Astrocyte (in vitro differentiated cells and primary cell): ENCODE measurements at regions not wholly inside any gene's neighbourhood (a gene's known extent, or its start where the extent isn't known, plus 50 kb on each side); places are given as distances from the start of the nearest gene placed in this dataset.

Source experiments
- DNase-seq: peaks from one replicate; pipeline ENCODE4 v3.0.0-alpha.2; 2010; ENCODE audit warnings: low read depth
- FAIRE-seq: peaks from 2 replicates; lab custom pipeline; 2011; peaks lifted over from hg19 to GRCh38; lab: Jason Lieb, UNC
- H2AFZ ChIP-seq: 2 replicates; pipeline ENCODE4 v1.6.0; 2012; ENCODE audit warnings: low read depth, low read length, inconsistent platforms
- H3K27ac ChIP-seq: 2 replicates; pipeline ENCODE4 v1.5.1; 2011; ENCODE audit warnings: low read depth, low read length, inconsistent platforms
- H3K27me3 ChIP-seq: 2 replicates; pipeline ENCODE4 v1.6.0; 2011; ENCODE audit warnings: low read length, inconsistent platforms; ENCODE audit not compliant: insufficient read depth
- H3K36me3 ChIP-seq: 2 replicates; pipeline ENCODE4 v1.5.1; 2011; ENCODE audit warnings: low read length, inconsistent platforms; ENCODE audit not compliant: insufficient read depth
- H3K4me1 ChIP-seq: 2 replicates; pipeline ENCODE4 v1.5.1; 2011; ENCODE audit warnings: low read length, inconsistent platforms; ENCODE audit not compliant: insufficient read depth
- H3K4me2 ChIP-seq: 2 replicates; pipeline ENCODE4 v1.6.0; 2012; ENCODE audit warnings: low read length, inconsistent platforms
- H3K4me3 ChIP-seq: 2 replicates; pipeline ENCODE4 v1.5.1; 2011; ENCODE audit warnings: low read depth, mild to moderate bottlenecking, low read length, inconsistent platforms; ENCODE audit not compliant: insufficient read depth
- H3K79me2 ChIP-seq: 2 replicates; pipeline ENCODE4 v1.6.0; 2012; ENCODE audit warnings: mild to moderate bottlenecking, low read length, inconsistent platforms; ENCODE audit not compliant: insufficient read depth
- H3K9ac ChIP-seq: 2 replicates; pipeline ENCODE4 v1.6.0; 2012; ENCODE audit warnings: mild to moderate bottlenecking, low read length, inconsistent platforms
- H3K9me3 ChIP-seq: 2 replicates; pipeline ENCODE4 v1.5.1; 2012; ENCODE audit warnings: low read depth, mild to moderate bottlenecking, low read length, inconsistent platforms; ENCODE audit not compliant: insufficient read depth
- H4K20me1 ChIP-seq: 2 replicates; pipeline ENCODE4 v1.6.0; 2012; ENCODE audit warnings: low read length, inconsistent platforms; ENCODE audit not compliant: insufficient read depth
- H3K27ac Mint-ChIP-seq: one replicate; pipeline ENCODE4 v1.8.0; 2021; ENCODE audit warnings: mild to moderate bottlenecking, mixed read lengths; ENCODE audit not compliant: unreplicated experiment
- H3K27me3 Mint-ChIP-seq: one replicate; pipeline ENCODE4 v1.8.0; 2021; ENCODE audit warnings: low read depth, mixed read lengths; ENCODE audit not compliant: unreplicated experiment
- H3K36me3 Mint-ChIP-seq: one replicate; pipeline ENCODE4 v1.8.0; 2021; ENCODE audit warnings: low read depth, mixed read lengths; ENCODE audit not compliant: unreplicated experiment
- H3K4me1 Mint-ChIP-seq: one replicate; pipeline ENCODE4 v1.8.0; 2021; ENCODE audit warnings: low read depth, mixed read lengths; ENCODE audit not compliant: unreplicated experiment
- H3K4me3 Mint-ChIP-seq: one replicate; pipeline ENCODE4 v1.8.0; 2021; ENCODE audit warnings: mild to moderate bottlenecking, moderate library complexity, mixed read lengths; ENCODE audit not compliant: unreplicated experiment
- H3K9me3 Mint-ChIP-seq: one replicate; pipeline ENCODE4 v1.8.0; 2021; ENCODE audit warnings: mild to moderate bottlenecking, mixed read lengths; ENCODE audit not compliant: unreplicated experiment
- EZH2 ChIP-seq: IDR thresholded peaks from 2 replicates; pipeline ENCODE4 v1.6.1; 2012; ENCODE audit warnings: mild to moderate bottlenecking, low read length, inconsistent platforms; ENCODE audit not compliant: insufficient read depth
- TF ChIP-seq, protein P1 (sequence below): IDR thresholded peaks from 2 replicates; pipeline ENCODE4 v1.5.1; 2011; ENCODE audit warnings: low read depth, mild to moderate bottlenecking, inconsistent platforms, low read length, moderate library complexity; ENCODE audit not compliant: insufficient read depth

DNA sequence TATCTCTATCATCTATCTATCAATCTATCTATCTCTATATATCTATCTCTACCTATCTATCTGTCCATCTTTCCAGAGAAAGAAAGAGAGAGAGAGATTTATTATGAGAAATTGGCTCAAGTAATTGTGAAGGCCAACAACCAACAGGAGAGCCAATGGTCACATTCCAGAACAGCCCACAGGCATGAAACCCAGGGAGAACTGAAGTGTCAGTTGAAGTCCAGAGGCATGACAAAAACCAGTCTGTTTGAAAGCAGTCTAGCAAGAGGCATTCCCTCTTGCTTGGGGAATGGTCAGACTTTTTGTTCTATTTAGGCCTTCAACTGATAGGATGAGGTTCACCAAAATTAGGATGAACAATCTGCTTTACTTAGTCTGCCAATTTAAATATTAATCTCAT, 87.6 kb upstream of the PLCXD3 start:
- H3K4me3 Mint-ChIP-seq: no peak overlapping the region

DNA sequence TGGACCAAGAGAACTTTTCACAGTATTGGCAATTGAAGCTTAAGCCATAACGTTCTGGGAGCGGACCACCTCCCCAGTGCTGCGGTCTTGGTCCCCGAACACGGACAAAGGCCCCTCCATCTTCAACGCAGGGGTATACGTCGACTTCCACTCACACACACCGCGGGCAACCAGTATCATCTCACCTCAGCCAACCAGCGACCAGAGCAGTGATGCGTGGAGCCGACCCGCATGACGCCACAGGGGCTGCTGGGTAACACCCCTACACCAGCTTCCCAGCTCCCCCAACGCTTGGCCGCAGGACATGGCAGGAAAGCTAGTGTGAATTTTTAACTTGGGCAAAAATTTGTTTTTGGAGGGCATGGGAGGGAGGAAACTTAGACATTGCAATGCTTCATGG, 77.3 kb upstream of the PLCXD3 start:
- Histone ChIP-seq H3K4me2 (no peak overlapping the region), H3K4me1 (no peaks in the 10 kb centered on the region), H3K79me2 (no peaks in the 10 kb centered on the region), H3K27me3 (no peaks in the 10 kb centered on the region), H2AFZ (no peak overlapping the region), H3K9ac (no peak overlapping the region), H3K9me3 (no peaks in the 10 kb centered on the region), H3K36me3 (no peaks in the 10 kb centered on the region), H4K20me1 (no peaks in the 10 kb centered on the region), H3K27ac (no peak overlapping the region), H3K4me3 (no peak overlapping the region)
- no peak overlapping the region for H3K27ac Mint-ChIP-seq
- TF ChIP-seq EZH2: no peak
- TF ChIP-seq, protein P1, sequence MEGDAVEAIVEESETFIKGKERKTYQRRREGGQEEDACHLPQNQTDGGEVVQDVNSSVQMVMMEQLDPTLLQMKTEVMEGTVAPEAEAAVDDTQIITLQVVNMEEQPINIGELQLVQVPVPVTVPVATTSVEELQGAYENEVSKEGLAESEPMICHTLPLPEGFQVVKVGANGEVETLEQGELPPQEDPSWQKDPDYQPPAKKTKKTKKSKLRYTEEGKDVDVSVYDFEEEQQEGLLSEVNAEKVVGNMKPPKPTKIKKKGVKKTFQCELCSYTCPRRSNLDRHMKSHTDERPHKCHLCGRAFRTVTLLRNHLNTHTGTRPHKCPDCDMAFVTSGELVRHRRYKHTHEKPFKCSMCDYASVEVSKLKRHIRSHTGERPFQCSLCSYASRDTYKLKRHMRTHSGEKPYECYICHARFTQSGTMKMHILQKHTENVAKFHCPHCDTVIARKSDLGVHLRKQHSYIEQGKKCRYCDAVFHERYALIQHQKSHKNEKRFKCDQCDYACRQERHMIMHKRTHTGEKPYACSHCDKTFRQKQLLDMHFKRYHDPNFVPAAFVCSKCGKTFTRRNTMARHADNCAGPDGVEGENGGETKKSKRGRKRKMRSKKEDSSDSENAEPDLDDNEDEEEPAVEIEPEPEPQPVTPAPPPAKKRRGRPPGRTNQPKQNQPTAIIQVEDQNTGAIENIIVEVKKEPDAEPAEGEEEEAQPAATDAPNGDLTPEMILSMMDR: no peak
- no peaks in the 10 kb centered on the region for H3K9me3 Mint-ChIP-seq
- peaks cover 2% of the 10 kb centered on the region for H3K4me1 Mint-ChIP-seq
- FAIRE-seq: no peak
- no peaks in the 10 kb centered on the region for H3K36me3 Mint-ChIP-seq
- DNase-seq: no peak
- no peak overlapping the region for H3K4me3 Mint-ChIP-seq
- H3K27me3 Mint-ChIP-seq: peaks cover 7% of the 10 kb centered on the region

More for the DNA sequence above, 87.6 kb upstream of the PLCXD3 start:
- peak overlapping the region; percentile 88 for H3K27ac Mint-ChIP-seq
- Histone ChIP-seq H3K27ac (no peak overlapping the region), H3K9me3 (no peaks in the 10 kb centered on the region), H3K4me2 (no peak overlapping the region), H2AFZ (no peak overlapping the region), H3K4me3 (no peak overlapping the region), H3K36me3 (no peaks in the 10 kb centered on the region), H4K20me1 (no peaks in the 10 kb centered on the region), H3K79me2 (no peaks in the 10 kb centered on the region), H3K9ac (no peak overlapping the region), H3K4me1 (no peaks in the 10 kb centered on the region), H3K27me3 (no peaks in the 10 kb centered on the region)
- no peaks in the 10 kb centered on the region for H3K9me3 Mint-ChIP-seq
- DNase-seq (peak; percentile 75), FAIRE-seq (no peak)
- TF ChIP-seq, protein P1: no peak
- TF ChIP-seq EZH2: no peak
- peaks cover 12% of the 10 kb centered on the region for H3K4me1 Mint-ChIP-seq
- H3K27me3 Mint-ChIP-seq: no peaks in the 10 kb centered on the region
- no peaks in the 10 kb centered on the region for H3K36me3 Mint-ChIP-seq

DNA sequence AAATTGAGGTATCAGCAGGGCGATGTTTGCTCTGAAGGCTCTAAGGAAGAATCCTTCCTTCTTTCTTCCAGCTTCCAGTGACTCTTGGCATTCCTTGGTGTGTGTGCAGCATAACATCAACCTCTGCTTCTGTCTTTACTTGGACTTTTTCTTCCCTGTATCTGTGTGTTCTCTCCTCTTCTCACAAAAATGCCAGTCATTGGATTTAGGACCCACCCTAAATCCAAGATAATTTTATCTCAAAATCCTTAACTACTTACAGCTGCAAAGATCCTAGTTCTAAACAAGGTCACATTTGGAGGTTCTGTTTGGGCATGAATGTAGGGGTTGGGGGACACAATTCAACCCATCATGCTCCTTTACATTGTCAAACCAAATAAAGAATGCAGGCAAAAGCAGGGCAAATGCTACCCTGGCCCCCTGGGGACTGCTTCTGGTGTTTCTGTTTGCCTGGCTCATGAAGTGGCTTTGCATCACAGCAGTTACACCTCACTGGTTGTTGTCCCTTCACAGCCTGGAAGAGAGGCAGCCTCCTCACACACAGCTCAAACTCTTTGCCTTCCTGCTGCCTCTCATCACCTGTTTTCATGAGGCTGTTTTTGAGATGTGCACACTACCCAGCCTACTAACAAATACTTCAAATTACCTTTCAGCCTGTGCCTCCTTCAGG, 64.8 kb upstream of the PLCXD3 start:
- Histone ChIP-seq H3K27ac (no peak overlapping the region), H3K4me2 (no peak overlapping the region), H3K4me1 (no peaks in the 10 kb centered on the region), H3K9me3 (no peaks in the 10 kb centered on the region), H3K4me3 (no peak overlapping the region), H4K20me1 (no peaks in the 10 kb centered on the region), H3K9ac (no peak overlapping the region), H3K36me3 (no peaks in the 10 kb centered on the region), H3K27me3 (no peaks in the 10 kb centered on the region), H3K79me2 (no peaks in the 10 kb centered on the region), H2AFZ (no peak overlapping the region)
- no peak overlapping the region for H3K27ac Mint-ChIP-seq
- no peaks in the 10 kb centered on the region for H3K4me1 Mint-ChIP-seq
- H3K27me3 Mint-ChIP-seq: no peaks in the 10 kb centered on the region
- no peaks in the 10 kb centered on the region for H3K9me3 Mint-ChIP-seq
- FAIRE-seq (no peak), DNase-seq (no peak)
- no peak overlapping the region for H3K4me3 Mint-ChIP-seq
- TF ChIP-seq, protein P1: no peak
- no peak for TF ChIP-seq EZH2
- H3K36me3 Mint-ChIP-seq: no peaks in the 10 kb centered on the region
